NCI-H82 treated with DMSO at 0.1 percent for 48 hours (cell line): ENCODE measurements at regions not wholly inside any gene's neighbourhood (a gene's known extent, or its start where the extent isn't known, plus 50 kb on each side); places are given as distances from the start of the nearest gene placed in this dataset.
"Not testable (repeated sequence)": the region's sequence is repeated elsewhere in the genome, so short reads cannot be mapped to it uniquely, and the experiment has no call there.

ENCODE experiments used
- DNase-seq: peaks from one replicate; lab custom pipeline; 2025; ENCODE audit not compliant: unreplicated experiment; lab: John Stamatoyannopoulos, UW

- no peak for DNase-seq
Measured at GRCh38 chr1:245031041-245031440, 123.7 kb upstream of the KIF26B start.

- no peak for DNase-seq
Measured at GRCh38 chr1:245026247-245026646, 128.5 kb upstream of the KIF26B start.

GRCh38 chr1:245025525-245025924 is 129.3 kb upstream of the KIF26B start:
- DNase-seq: no peak

- no peak for DNase-seq
Measured at GRCh38 chr1:245023222-245023621, 131.6 kb upstream of the KIF26B start.

GRCh38 chr1:245019910-245020486 is 134.8 kb upstream of the KIF26B start:
- DNase-seq: no peak

GRCh38 chr1:245016700-245017099 is 138.1 kb upstream of the KIF26B start:
- no peak for DNase-seq

- DNase-seq: no peak
Measured at GRCh38 chr1:245015031-245015430, 139.8 kb upstream of the KIF26B start.

GRCh38 chr1:245014247-245015029 is 140.3 kb upstream of the KIF26B start:
- no peak for DNase-seq

GRCh38 chr1:245010018-245010614 is 144.7 kb upstream of the KIF26B start:
- DNase-seq: no peak

- DNase-seq: no peak
Measured at GRCh38 chr1:245008761-245009160, 144.4 kb upstream of the HNRNPU start.

GRCh38 chr1:245007852-245008251 is 143.5 kb upstream of the HNRNPU start:
- DNase-seq: no peak

GRCh38 chr1:245003246-245003645 is 138.9 kb upstream of the HNRNPU start:
- DNase-seq: no peak

GRCh38 chr1:245001252-245001651 is 136.9 kb upstream of the HNRNPU start:
- DNase-seq: no peak

GRCh38 chr1:245000872-245001188 is 136.5 kb upstream of the HNRNPU start:
- no peak for DNase-seq

GRCh38 chr1:244999644-245000043 is 135.3 kb upstream of the HNRNPU start:
- DNase-seq: not testable (repeated sequence)

- no peak for DNase-seq
Measured at GRCh38 chr1:244998717-244999346, 134.5 kb upstream of the HNRNPU start.

GRCh38 chr1:244995602-244996400 is 131.5 kb upstream of the HNRNPU start:
- no peak for DNase-seq

GRCh38 chr1:244992833-244993232 is 128.5 kb upstream of the HNRNPU start:
- DNase-seq: no peak

- no peak for DNase-seq
Measured at GRCh38 chr1:244989813-244990212, 125.5 kb upstream of the HNRNPU start.

GRCh38 chr1:244988521-244988920 is 124.2 kb upstream of the HNRNPU start:
- no peak for DNase-seq

- DNase-seq: no peak
Measured at GRCh38 chr1:244980605-244981004, 116.3 kb upstream of the HNRNPU start.
